Mucosa of rectum (tissue), 2 donors: ENCODE measurements at regions not wholly inside any gene's neighbourhood (a gene's known extent, or its start where the extent isn't known, plus 50 kb on each side); places are given as distances from the start of the nearest gene placed in this dataset.

Source experiments
- H3K27ac ChIP-seq, 2 donors: one replicate each; pipeline ENCODE4 v1.7.0; 2013; ENCODE audit warnings: inconsistent platforms in 2 of 2, low read depth in 2 of 2, low read length in 2 of 2
- H3K27me3 ChIP-seq, 2 donors: one replicate each; pipeline ENCODE4 v1.7.0; 2013; ENCODE audit warnings: low read length in 2 of 2; ENCODE audit not compliant: control insufficient read depth in 2 of 2, insufficient read depth in 2 of 2
- H3K36me3 ChIP-seq, 2 donors: one replicate each; pipeline ENCODE4 v1.7.0; 2013; ENCODE audit warnings: low read length in 2 of 2; ENCODE audit not compliant: control insufficient read depth in 2 of 2, insufficient read depth in 2 of 2
- H3K4me1 ChIP-seq, 2 donors: one replicate each; pipeline ENCODE4 v1.7.0; 2013; ENCODE audit warnings: low read length in 2 of 2, mild to moderate bottlenecking in 1 of 2; ENCODE audit not compliant: control insufficient read depth in 2 of 2, insufficient read depth in 2 of 2
- H3K4me3 ChIP-seq, 2 donors: one replicate each; pipeline ENCODE4 v1.7.0; 2013; ENCODE audit warnings: low read length in 2 of 2
- H3K9ac ChIP-seq, 2 donors: one replicate each; pipeline ENCODE4 v1.7.0; 2013; ENCODE audit warnings: low read length in 2 of 2, low read depth in 1 of 2, mild to moderate bottlenecking in 1 of 2
- H3K9me3 ChIP-seq, 2 donors: one replicate each; pipeline ENCODE4 v1.7.0; 2013; ENCODE audit warnings: low read length in 2 of 2; ENCODE audit not compliant: control insufficient read depth in 2 of 2
- donor health status: healthy.
- donor health status: Normal muscosa, but diverticular disease.

DNA sequence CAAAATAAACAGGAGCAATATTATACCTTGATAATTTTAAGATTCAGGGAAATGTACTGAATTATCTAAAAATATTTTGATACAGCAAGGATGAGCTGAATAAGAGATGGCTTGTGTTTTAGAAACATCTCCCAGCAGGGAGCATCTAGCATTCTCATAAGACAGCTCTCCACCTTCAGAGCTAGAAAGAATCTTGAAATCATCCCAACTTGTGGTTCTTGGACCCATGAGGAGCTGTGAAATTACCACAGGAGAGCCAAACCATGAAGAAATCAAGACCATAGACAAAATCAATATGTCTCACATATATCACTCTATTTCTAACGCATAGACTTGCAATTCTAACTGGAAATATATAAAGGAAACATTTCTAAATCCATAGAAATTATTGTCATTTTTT lies 210.6 kb upstream of the DKK2 start:
- Histone ChIP-seq H3K36me3 (no peaks in the 10 kb centered on the region), H3K9ac (no peak overlapping the region), H3K4me1 (no peaks in the 10 kb centered on the region), H3K4me3 (no peak overlapping the region), H3K27me3 (no peaks in the 10 kb centered on the region), H3K27ac (no peak overlapping the region), H3K9me3 (no peaks in the 10 kb centered on the region)

DNA sequence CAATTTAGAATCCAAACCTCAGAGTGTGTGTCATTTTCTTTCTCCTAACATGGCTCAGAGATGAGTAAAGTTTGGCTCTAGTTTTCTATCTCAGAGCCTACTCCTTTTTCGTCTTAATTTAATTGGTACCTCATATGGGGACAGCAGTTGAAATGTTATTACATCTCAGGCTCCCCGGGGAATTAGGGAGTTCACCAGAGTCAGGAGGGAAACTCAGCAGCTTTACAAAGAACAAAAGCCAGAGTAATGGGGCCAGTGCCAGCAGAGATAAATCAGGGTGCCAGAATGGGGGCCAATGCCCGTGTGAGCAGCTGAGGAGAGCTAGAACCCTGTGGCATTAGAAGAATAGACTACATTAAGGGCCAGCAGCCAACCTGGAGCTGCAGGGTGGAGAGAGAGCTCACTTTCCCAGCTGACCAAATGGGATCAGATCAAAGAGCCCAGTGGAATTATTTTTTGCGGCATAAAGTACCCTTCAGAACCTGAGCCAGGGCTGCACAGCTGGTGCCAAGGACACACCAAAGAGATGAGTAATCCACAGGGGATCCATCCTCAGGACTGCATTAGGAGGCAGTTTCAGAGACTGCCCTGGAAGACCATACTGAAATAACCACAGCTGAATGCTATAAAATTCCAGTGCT lies 207.1 kb upstream of the DKK2 start:
- Histone ChIP-seq H3K4me1 (no peaks in the 10 kb centered on the region), H3K9me3 (no peaks in the 10 kb centered on the region), H3K36me3 (no peaks in the 10 kb centered on the region), H3K9ac (no peak overlapping the region), H3K27ac (no peak overlapping the region), H3K27me3 (no peaks in the 10 kb centered on the region), H3K4me3 (no peak overlapping the region)

- no peak overlapping the region for H3K9ac ChIP-seq
- no peak overlapping the region for H3K27ac ChIP-seq
- no peak overlapping the region for H3K4me3 ChIP-seq
- no peaks in the 10 kb centered on the region for H3K9me3 ChIP-seq
- no peaks in the 10 kb centered on the region for H3K27me3 ChIP-seq
- H3K4me1 ChIP-seq = no peaks in the 10 kb centered on the region
- no peaks in the 10 kb centered on the region for H3K36me3 ChIP-seq
Observed at GRCh38 chr4:107220976-107221375, 184.9 kb upstream of the DKK2 start.

DNA sequence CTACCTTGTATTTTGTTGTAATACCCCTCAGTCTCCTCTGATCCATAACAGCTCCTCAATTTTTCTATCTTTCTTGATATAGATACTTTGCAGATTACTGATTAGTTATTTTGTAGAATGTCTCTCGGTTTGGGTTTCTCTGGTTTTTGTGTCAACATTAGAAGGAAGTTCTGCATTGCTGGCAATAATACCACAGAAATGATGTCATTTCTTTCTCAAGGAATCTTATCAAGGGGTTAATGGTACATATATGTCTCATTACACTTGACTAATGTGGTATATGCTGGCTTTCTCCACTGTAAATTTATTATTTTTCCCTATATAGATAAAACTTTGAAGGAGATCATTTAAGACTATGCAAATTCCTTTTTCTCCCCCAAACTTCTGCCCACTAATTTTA lies 183.6 kb upstream of the DKK2 start:
- Histone ChIP-seq H3K4me1 (no peaks in the 10 kb centered on the region), H3K9ac (no peak overlapping the region), H3K9me3 (no peaks in the 10 kb centered on the region), H3K36me3 (no peaks in the 10 kb centered on the region), H3K27ac (no peak overlapping the region), H3K27me3 (no peaks in the 10 kb centered on the region), H3K4me3 (no peak overlapping the region)

DNA sequence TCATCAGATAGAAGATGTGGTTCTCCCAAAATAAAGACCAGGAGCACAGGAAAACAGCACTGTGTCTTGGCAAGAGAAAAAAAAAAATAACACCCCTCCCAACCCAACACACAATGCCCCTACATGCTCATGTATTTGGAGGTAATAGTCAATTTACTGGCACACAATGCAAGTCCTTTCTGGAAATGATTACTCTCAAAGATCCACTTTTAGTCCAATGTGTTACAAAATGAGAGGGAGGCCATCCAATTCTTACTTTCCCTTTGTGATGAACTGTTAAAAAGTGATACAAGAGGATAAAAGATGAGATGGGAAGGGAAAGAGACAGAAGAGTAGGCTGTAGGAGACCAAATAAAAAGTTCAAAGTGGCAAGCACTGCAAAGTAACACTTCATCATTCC lies 180.3 kb upstream of the DKK2 start:
- H3K27me3 ChIP-seq = no peaks in the 10 kb centered on the region
- H3K9me3 ChIP-seq = no peaks in the 10 kb centered on the region
- no peak overlapping the region for H3K27ac ChIP-seq
- no peaks in the 10 kb centered on the region for H3K4me1 ChIP-seq
- no peak overlapping the region for H3K9ac ChIP-seq
- no peak overlapping the region for H3K4me3 ChIP-seq
- H3K36me3 ChIP-seq = no peaks in the 10 kb centered on the region

- Histone ChIP-seq H3K27me3 (no peaks in the 10 kb centered on the region), H3K27ac (no peak overlapping the region), H3K4me3 (no peak overlapping the region), H3K9ac (no peak overlapping the region), H3K9me3 (no peaks in the 10 kb centered on the region), H3K4me1 (no peaks in the 10 kb centered on the region), H3K36me3 (no peaks in the 10 kb centered on the region)
Observed at GRCh38 chr4:107215222-107215621, 179.1 kb upstream of the DKK2 start.

GRCh38 chr4:107213880-107214279 lies 177.8 kb upstream of the DKK2 start:
- Histone ChIP-seq H3K4me3 (no peak overlapping the region), H3K27me3 (no peaks in the 10 kb centered on the region), H3K9ac (no peak overlapping the region)

DNA sequence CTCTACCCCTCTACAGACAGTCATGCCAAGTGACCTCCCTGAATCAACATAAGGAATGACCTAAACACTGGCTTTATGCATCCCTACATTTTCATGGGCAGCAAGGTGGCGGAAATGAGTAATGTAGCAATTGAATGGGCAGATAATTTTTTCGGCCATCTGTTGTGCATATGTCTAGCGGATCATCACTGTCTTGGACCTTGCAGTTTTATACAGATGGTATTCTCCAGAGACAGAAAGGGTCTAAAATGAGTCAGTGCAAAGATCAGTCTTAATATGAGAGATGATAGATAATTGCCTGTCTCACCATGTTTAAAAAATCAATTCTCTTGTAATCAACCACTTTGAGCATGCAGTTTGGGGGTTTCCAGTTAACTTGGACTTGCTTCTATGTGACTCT lies 177.3 kb upstream of the DKK2 start:
- H3K27me3 ChIP-seq = no peaks in the 10 kb centered on the region
- H3K4me1 ChIP-seq = no peaks in the 10 kb centered on the region
- H3K4me3 ChIP-seq = no peak overlapping the region
- no peak overlapping the region for H3K27ac ChIP-seq
- no peak overlapping the region for H3K9ac ChIP-seq
- no peaks in the 10 kb centered on the region for H3K36me3 ChIP-seq
- H3K9me3 ChIP-seq = no peaks in the 10 kb centered on the region

More at GRCh38 chr4:107213880-107214279, 177.8 kb upstream of the DKK2 start:
- Histone ChIP-seq H3K36me3 (no peaks in the 10 kb centered on the region), H3K4me1 (no peaks in the 10 kb centered on the region), H3K27ac (no peak overlapping the region), H3K9me3 (no peaks in the 10 kb centered on the region)

DNA sequence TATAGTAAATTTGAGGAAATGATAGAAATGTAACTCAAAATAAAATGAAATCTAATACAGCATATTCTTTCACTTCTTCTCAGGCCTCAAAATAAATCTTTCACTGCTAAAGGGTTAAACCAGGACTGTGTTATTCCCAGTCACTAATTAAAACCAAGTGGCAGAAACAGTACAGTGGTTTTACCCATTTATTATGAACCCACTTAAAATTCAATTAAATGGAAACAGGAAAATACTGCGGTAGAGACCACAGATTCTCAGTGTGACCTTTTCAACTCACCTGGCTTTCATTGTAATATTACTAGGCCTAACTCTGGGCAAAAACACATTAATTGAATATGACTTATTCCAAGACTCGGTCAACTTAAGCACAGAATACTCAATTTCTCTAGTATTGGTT lies 176.5 kb upstream of the DKK2 start:
- no peaks in the 10 kb centered on the region for H3K9me3 ChIP-seq
- no peak overlapping the region for H3K27ac ChIP-seq
- H3K9ac ChIP-seq = no peak overlapping the region
- H3K36me3 ChIP-seq = no peaks in the 10 kb centered on the region
- H3K4me1 ChIP-seq = no peaks in the 10 kb centered on the region
- no peaks in the 10 kb centered on the region for H3K27me3 ChIP-seq
- H3K4me3 ChIP-seq = no peak overlapping the region

DNA sequence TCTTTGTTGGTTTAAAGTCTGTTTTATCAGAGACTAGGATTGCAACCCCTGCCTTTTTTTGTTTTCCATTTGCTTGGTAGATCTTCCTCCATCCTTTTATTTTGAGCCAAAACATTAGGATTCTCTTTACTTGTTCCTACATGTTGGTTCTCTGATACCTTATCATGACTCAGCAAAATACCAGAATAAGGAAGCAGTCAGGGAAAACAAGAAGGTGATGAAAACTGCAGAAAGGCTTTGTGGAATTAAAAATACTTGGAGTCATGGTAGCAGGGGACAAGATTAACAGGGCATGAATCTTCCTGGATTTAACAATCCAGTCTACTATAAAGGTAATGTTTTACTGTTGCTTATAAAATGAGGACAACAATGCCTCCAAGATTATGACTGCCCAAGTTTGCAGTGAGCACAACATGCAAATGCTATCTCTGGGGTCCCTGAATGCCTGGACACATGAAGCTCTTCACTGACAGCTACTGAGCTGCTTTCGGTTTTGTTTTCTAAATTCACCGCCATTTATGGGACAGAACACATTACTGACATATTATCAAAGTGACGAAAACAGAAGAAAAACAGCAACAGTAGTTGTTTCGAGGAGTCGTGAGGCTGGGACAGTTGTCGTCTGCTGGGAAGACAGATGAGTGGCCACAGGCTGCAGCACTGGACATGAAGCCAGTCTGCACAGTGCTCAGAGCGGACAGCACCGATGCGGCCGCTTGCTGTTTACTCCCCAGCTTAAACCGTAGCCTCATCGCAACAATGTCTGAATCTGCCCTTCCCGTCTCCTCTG lies 174.5 kb upstream of the DKK2 start:
- Histone ChIP-seq H3K9me3 (no peaks in the 10 kb centered on the region), H3K9ac (no peak overlapping the region), H3K4me3 (peak overlapping the region; percentile 45 to 63), H3K4me1 (no peaks in the 10 kb centered on the region), H3K27me3 (no peaks in the 10 kb centered on the region), H3K27ac (no peak overlapping the region), H3K36me3 (no peaks in the 10 kb centered on the region)
